GM19372 (cell line): ENCODE measurements at regions not wholly inside any gene's neighbourhood (a gene's known extent, or its start where the extent isn't known, plus 50 kb on each side); places are given as distances from the start of the nearest gene placed in this dataset.
A peak's percentile ranks its signal among the peaks of the same experiment; 100 is the strongest.
"Not testable (repeated sequence)": the region's sequence is repeated elsewhere in the genome, so short reads cannot be mapped to it uniquely, and the experiment has no call there.

Experiments used
- ATAC-seq: cut with Tn5 transposase; IDR thresholded peaks from one replicate; pipeline ENCODE4 v1.9.1; 2021; ENCODE audit warnings: mild to moderate bottlenecking, low read depth, moderate library complexity; ENCODE audit not compliant: unreplicated experiment

DNA sequence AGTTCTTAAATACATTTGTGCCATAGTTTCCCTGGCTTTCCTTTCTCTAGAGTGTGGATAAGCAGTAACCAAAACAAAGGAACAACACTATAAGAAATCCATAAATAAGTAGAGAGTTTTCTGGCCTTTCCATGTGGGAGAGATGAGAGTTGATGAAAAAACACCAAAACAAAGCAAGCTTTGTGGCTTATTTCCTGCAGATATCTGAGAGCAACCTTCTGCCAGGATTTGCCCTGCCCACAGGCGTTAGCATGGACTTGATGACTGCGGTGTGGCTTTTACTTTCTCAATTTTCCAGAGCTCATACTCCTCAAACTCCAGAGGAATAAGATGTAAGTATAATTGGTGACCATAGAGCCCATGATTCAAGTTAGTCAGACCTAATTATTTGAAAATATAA, 194.9 kb downstream of the RAP2B start:
- ATAC-seq: no peak

DNA sequence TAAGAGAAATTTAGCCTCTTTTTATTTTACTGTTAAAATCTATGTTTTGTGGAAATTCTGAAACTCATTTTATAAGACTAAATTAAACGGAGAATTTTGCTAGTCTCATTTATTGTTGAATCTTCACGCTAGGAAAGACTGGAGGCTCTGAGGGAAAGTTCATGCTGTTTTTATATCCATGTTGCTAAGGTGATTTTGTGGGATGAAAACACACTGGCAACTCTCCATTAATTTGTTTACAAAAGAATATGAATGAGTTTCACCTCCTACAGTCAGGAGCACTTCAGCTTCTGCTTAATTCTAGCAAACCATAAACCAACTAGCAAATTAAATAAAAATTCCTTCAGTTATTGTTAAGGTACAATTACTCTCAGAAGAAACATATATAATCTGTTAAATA, 195.4 kb downstream of the RAP2B start:
- ATAC-seq: no peak

DNA sequence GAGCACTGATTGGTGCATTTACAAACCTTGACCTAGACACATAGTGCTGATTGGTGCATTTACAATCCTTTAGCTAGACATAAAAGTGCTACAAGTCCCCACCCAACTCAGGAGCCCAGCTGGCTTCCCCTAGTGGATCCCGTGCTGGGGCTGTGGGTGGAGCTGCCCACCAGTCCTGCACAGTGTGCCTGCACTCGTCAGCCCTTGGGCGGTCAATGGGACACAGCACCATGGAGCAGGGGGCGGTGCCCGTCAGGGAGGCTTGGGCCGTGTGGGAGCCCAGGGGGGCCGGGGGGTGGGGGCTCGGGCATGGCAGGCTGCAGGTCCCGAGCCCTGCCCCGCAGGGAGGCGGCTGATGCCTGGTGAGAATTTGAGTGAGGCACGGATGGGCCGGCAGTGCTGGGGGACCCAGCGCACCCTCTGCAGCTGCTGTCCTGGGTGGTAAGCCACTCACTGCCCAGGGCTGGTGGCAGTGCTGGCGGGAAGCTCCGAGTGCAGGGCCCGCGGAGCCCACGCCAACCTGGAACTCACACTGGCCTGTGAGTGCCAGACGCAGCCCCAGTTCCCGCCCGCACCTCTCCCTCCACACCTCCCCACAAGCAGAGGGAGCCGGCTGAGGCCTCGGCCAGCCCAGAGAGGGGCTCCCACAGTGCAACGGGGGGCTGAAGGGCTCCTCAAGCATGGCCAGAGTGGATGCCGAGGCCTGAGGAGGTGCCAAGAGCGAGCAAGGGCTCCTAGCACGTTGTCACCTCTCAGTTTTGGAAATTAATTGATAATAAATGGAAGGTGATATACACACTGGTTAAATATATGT, 207.7 kb downstream of the RAP2B start:
- no peak for ATAC-seq

DNA sequence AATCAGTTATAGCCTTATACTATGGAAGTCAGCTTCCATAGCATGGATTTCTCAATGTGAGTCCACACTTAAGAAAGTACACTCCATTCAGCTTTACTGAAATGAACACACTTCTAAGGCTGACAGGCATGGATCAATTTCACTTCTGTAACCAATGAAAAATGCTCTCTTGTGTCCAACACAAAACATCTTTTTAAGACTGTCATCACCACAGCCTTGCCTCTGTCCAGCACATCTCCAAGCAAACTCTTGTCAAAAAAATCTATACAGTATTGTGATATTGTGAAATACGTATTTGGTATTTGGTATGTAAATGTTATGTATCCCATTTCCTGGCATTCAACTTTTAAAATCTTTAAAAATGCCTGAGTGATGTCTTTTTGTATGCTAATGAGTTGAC, 208.7 kb downstream of the RAP2B start:
- ATAC-seq: no peak

DNA sequence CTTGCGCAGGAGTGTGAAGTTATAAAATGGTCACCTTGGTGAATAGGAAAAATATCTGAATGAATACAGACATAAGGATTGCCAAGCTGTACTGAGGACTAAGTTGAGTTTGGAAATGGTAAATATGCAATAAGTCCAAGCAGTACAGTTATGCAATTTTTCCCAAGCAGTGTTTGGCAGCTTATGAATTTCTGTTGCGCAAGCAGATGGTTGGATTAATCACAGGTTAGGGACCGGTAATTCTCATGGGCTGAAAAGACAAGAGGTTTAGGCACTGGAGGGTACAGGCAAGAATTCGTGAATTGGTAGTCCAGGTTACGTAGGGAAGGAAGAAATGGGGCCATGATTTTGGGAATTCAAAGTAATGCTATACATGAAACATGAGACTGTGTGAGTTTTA, 210.3 kb downstream of the RAP2B start:
- ATAC-seq: no peak

DNA sequence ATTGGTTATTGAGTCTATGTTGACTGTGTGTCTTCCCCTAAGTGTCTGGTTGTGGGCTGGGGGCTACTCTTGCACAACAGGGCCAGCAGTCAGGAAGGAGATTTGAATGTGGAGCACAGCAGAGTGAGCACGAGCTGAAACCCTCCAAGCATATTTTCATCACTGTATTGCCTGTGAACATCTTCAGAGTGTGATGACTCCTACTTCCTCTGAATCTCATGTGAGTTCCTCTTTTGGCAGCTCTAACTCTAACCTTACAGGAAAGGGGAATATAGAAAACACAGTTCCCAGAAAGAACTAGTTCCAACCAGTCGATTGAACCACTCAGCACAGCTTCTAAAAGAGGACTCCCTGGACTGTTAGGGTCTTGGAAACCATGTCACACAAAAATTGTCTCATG, 211.6 kb downstream of the RAP2B start:
- ATAC-seq: no peak

DNA sequence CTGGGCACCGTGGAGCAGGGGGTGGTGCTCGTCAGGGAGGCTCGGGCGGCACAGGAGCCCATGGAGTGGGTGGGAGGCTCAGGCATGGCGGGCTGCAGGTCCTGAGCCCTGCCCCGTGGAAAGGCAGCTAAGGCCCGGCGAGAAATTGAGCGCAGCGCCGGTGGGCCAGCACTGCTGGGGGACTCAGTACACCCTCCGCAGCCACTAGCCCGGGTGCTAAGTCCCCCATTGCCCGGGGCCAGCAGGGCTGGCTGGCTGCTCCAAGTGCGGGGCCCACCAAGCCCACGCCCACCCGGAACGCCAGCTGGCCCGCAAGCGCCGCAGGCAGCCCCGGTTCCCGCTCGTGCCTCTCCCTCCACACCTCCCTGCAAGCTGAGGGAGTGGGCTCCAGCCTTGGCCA, 216.3 kb downstream of the RAP2B start:
- ATAC-seq: not testable (repeated sequence)

DNA sequence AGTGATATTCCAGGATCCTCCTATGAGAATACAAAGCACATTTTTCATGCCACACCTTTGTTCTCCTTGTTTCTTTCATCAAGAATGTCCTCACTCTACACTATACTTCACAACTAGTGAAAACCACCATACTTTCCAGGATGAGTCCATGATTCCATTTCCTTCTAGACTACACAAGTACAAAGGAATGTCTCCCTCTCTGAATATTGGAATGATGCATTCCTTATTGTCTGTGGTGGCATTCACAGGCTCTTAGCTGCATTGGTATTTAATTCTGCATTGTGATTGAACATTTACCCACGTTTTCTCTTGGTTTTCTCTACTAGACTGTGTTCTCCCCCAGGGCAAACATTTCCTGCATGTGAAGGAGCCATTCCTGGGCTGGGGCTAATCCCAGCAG, 217.5 kb downstream of the RAP2B start:
- ATAC-seq: no peak

DNA sequence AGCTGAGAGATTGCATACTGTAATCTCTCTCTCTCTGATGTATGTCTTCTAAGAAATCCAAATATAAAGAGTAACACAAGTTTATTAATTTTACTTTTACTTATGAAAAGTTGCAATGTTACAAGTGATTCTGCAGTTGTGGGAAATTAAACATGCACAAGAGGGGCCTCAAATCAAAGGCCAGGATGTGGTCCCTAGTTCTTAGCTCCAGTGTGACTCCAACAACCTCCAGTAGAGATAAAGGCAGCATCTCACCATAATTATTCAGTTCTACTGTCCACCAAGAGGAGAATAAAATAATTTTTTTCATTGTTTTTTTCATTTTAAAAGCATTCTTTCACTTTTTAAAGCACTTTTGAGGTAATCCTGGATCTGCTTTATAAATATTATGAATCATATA, 223.3 kb downstream of the RAP2B start:
- ATAC-seq: no peak

DNA sequence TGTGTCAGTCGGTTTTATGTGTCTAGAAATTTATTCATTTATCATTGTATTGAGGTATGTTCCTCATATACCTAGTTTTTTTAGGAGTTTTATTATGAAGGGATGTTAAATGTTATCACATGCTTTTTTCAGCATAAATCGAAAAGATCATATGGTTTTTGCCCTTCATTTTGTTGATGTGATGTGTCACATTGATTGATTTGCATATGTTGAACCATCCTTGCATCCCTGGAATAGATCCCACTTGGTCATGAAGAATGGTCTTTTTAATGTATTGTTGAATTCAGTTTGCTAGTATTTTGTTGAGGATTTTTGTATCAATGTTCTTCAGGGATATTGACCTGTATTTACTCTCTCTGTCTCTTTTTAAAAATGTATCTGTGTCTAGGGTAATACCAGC, 230.3 kb downstream of the RAP2B start:
- no peak for ATAC-seq

DNA sequence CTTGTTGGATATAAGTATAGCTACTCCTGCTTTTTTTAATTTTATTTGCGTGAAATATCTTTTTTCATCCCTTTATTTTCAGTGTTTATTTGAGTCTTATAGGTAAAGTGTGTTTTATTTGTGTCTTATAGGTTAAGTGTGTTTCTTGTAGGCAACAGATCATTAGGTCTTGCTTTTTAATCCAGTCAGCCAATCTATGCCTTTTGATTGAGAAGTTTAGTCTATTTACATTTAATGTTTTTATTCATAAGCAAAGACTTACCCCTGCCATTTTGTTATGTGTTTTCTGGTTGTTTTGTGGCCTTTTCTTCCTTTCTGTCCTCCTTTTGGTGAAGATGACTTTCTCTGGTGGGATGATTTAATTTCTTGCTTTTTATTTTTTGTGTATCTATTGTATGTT, 232.0 kb downstream of the RAP2B start:
- ATAC-seq: no peak

DNA sequence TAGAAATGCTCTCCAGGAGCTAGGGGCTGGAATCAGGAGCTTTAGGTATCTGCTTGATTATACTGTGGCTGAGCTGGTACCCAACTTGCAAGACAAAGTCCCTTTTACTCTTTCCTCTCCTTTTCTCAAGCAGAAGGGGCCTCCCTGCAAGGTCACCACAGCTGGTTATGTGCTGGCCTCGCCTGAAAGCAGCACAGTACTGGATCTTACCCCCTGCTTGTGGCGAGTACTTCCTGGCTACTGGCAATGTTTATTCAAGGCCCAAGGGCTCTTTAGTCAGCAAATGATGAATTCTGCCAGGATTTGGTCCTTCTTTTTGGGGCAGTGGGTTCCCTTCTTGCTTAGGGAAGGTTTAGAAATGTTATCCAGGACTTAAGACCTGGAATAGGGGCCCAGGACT, 234.6 kb downstream of the RAP2B start:
- no peak for ATAC-seq

DNA sequence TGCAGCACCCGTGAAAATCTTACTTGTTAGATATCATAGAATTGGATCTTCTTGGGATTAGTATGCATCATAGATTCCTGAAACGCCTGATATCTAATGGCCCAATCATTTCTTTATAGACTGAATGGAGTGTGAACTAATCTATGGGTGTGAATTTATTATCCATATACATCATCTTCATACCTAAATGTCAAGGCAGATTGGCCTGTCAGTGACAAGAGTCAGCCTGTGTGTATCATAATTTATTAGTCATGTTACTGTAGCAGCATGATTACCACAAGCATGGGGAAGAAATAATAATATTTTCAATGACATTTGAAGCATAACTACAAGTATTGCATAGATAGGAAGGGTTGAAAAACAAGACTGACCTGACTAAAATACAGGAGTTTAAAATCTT, 235.8 kb downstream of the RAP2B start:
- ATAC-seq: no peak

DNA sequence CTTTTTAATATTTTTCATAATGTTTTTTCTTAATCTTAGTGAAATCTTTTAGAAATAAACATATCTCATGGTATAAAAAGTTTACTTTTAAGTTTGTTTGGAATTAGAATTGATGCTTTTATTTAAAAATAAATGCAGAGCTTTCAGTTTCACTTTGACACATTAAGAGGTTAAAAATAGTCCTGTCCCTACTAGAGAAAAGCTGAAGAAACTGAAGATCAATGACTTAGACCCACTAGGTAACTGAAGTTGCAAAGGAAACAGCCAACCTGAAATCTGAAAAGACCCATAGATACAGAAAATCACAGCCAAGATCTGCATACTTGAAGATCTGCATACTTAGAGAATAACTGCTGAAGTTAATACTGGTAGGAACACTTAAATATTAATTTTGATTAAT, 237.6 kb downstream of the RAP2B start:
- ATAC-seq: peak; percentile 74

DNA sequence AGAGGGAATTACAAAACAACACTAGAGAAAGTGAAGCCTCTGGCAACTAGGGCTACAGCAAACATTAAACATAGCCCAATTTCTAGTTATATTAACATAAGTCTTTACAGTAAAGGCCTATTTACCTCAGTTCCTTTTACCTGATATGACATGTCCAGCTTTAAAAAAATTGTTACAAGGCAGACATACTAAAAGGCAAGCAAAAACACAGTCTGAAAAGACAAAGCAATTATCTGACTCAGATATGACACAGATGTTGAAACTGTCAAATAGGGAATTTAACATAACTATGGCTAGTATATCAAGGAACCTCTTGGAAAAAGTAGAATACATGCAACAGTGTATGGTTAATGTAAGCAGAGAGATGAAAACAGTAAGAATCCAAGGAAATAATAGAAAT, 238.6 kb downstream of the RAP2B start:
- ATAC-seq: no peak

DNA sequence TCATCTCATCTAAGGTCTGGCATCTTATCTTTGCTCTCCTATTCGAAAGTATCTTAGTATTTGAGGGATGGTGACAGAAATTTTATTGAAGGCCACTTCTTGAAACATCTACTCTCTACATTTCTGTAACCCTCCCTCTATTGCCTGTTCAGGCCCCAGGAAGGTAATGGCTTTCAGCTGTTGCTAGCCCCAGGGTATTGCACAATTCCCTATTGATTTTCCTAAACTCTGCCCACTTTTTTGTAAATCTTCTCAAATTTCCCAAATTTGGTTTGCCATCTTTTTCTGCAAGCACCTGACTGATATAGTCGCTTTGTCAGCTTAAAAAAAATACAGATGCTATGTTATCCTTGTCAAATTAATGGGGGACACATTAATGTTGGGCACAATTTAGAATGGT, 242.1 kb downstream of the RAP2B start:
- ATAC-seq: no peak

DNA sequence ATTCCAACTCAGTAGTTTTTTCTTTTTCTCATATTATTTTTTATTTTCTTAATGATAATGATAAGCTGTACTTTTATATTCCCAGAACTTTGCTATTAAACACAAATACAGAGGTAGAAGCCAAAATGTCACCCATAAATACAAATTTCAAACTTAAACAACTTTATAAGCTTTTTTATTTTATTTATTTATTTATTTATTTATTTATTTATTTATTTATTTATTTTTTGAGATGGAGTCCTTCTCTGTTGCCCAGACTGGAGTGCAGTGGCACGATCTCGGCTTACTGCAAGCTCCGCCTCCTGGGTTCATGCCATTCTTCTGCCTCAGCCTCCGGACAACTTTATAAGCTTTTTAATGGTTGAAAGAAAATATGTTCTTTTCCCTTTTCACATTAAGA, 243.3 kb downstream of the RAP2B start:
- not testable (repeated sequence) for ATAC-seq

DNA sequence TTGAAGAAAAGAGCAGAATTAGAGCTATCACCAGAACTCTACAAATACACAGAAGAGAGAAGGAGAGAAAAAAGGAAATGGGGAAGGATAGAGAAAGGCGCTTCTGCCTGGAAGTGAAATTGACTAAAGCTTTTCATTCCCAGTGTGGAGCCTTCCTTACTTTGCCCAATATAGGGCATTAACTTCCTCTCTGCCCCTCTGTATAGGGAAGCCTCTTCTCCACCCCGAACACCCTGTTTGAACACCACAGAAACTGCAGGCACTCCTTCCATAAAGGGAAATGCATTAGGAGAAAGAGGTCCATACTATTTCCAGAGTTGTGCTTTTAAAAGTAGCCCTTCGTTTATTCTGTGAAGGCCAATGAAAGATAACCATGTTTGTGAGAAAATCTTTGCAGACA, 248.5 kb downstream of the RAP2B start:
- no peak for ATAC-seq

DNA sequence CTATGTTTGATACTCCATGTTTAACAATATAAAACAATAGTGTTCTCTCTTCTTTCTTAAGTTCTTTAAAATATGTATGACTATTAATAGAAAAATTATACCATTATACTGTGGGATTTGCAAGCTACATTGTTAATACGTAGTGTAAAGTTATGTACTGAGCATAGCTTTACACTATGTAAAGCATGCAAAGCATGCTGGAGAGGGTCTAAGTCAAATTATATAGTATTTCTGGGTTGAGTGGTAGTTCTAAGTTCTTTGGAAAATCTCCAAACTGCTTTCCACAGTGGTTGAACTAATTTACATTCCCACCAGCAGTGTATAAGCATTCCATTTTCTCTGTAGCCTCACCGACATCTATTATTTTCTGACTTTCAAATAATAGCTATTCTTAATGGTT, 253.0 kb downstream of the RAP2B start:
- ATAC-seq: no peak

DNA sequence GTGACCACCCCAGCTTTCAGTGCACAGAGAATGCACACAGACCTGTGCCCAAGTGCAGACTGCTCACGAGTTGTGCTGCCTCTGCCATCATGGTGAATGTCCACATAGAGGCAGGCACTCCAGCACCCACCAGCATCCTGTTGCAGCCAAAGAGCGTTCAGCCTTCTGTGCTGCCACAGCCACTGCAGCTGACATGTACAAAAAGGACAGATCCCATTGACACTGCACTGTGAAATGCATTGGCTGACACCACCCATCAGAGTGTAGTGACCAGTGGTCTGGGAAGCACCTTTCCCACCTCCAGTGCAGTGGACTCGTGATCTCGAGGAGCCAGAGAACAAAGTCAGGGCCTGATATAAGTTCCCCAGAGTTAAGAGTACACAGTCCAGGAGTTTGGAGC, 260.3 kb downstream of the RAP2B start:
- no peak for ATAC-seq

DNA sequence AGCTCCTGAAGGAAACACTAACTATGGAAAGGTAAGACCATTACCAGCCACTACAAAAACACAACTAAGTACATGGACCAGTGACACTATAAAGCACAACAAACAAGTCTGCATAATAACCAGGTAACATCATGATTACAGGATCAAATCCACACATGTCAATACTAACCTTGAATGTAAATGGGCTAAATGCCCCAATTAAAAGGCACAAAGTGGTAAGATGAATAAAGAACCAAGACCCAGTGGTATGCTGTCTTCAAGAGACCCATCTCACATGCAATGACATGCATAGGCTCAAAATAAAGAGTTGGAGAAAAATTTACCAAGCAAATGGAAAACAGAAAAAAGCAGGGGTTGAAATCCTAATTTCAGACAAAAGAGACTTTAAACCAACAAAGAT, 261.8 kb downstream of the RAP2B start:
- ATAC-seq: not testable (repeated sequence)

DNA sequence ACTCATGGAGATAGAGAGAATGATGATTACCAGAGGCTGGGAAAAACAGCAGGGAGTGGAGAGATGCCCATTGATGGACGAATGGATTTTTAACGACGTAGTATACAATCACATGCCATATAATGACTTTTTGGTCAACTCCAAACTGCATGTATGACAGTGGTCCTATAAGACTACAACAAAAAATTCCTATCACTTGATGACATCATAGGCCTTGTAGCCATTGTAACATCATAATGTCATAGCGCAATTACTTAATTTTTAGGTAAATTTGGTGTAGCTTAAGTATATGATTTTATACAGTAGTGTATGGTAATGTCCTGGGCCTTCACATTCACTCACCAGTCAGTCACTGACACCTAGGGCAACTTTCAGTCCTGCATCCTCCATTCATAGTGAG, 264.3 kb downstream of the RAP2B start:
- no peak for ATAC-seq

DNA sequence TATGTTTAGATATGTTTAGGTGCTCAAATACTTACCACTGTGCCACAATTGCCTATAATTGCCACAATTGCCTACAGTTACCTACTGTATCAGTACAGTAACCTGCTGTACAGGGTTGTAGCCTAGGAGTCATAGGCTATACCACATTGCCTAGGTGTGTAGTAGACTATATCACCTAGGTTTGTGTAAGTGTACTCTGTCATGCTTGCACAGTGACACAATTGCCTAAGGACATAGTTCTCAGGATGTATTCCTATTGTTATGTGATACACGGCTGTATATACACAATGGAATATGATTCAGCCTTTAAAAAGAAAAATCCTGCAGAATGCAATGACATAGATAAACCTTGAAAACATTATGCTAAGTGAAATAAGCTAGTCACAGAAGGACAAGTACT, 264.8 kb downstream of the RAP2B start:
- ATAC-seq: no peak
